NCI-H2029 (cell line): ENCODE measurements at regions not wholly inside any gene's neighbourhood (a gene's known extent, or its start where the extent isn't known, plus 50 kb on each side); places are given as distances from the start of the nearest gene placed in this dataset.
"Not testable (repeated sequence)": the region's sequence is repeated elsewhere in the genome, so short reads cannot be mapped to it uniquely, and the experiment has no call there.

ENCODE experiments used
- DNase-seq: peaks from one replicate; lab custom pipeline; 2025; lab: John Stamatoyannopoulos, UW

DNA sequence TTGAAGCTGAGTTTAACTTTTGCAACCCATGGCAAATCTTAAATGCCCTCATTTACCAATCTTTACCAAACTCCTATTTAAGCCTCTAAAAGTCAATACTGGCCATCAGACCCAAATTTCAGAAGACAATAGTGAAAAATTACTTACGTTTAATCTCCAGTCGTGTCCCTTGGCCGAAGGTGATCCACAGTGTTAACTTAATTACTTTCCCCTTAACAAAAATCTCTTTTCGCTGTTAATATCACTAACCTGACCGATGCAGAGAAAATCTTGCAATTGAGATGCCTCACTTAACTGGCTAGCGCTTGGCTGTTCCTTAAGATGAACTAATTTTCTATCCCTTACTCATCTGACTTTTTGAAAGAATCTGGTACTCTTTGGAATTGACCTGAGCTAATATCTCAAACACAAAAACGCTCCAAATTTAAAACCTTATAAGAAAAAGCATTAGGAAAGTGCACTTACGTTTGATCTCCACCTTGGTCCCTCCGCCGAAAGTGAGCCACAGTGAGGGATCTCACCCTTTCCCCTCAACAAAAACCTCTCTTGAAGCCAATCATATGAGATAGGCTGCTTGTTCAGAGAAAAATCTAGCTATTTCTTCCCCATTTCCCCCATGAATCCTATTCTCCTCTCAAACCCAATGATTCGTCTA, 169.1 kb downstream of the RPIA start:
- DNase-seq: no peak

GRCh38 chr2:88865801-88866371, 174.4 kb downstream of the RPIA start:
- no peak for DNase-seq

DNA sequence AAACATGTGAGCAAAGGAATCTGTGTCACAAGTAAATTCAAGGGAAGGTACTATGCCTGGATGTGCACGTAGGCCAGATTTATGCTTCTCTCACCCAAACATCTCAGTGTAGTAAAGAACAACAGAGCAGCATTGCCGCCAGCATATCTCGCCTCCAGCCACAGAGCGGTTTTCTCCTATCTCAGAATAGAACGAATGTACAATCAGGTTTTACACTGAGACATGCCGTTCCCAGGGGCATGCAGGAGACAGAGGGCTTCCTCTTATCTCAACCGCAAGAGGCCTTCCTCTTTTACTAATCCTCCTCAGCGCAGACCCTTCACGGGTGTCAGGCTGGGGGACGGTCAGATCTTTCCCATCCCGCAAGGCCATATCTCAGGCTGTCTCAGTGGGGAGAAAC, 175.3 kb downstream of the RPIA start:
- no peak for DNase-seq

- no peak for DNase-seq
Measured at GRCh38 chr2:88868861-88869260, 177.4 kb downstream of the RPIA start.

DNA sequence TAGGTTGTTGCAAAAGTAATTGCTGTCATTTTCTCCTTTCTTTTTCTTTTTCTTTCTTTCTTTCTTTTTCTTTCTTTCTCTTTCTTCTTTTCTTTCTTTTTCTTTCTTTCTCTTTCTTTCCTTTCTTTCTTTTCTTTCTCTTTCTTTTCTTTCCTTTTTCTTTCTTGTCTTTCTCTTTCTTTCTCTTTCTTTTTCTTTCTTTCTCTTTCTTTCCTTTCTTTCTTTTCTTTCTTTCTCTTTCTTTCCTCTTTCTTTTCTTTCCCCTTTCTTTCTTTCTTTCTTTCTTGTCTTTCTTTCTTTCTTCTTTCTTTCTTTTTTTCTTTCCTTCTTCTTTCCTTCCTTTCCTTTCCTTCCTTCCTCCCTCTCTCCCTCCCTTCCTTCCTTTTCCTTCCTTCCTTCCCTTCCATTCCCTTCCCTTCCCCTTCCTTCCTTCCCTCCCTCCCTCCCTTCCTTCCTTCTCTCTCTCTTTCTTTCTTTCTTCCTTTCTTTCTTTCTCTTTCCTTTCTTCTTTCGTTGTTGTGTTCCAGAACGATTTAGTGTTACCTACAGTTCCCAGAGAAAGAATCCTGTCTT, 178.9 kb downstream of the RPIA start:
- no peak for DNase-seq

- no peak for DNase-seq
Measured at GRCh38 chr2:88871336-88871735, 179.9 kb downstream of the RPIA start.

- no peak for DNase-seq
Measured at GRCh38 chr2:88873620-88874019, 182.1 kb downstream of the RPIA start.

DNA sequence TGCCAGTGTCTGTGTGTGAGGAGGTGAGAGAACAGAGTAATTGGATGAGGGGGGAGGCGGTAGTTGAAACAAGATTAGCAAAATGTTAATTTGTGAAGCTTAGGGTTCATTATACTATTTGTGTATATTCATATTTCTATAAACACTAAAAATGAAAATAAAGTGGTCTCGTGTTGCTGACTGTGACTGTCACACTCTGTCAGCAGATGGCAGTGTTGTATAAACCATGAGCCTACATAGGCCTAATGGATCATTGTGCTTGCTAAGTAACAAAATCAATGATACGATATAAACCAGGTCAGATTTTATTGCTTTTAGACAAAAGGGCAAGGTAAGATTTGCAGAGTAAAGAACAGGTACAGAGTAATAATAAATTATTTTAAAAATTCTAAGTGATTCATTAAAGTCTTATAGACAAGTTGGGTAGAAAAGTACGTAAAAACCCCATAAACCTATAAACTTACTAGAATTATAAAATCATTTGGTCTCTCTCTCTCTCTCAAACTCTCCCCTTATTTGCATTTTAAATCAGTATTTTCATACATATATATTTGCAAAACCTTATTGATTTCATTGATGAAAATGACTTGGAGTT, 182.7 kb downstream of the RPIA start:
- DNase-seq: peak; percentile 56

DNA sequence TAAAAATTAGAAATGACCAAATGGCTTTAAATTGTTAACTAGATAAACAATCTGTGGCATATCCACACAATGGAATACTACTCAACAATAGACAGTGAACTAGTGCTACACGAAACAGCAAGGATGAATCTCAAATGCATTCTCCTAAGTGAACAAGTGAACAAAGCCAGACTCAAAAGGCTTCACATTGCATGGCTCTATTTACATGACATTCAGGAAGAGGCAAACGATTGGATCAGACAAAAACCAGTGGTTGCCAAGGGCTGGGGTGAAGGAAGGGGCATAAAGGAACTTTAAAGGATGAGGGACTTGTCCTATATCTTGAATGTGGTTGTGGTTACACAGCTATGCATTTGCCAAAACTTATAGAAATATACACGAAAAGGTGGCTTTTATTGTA, 184.3 kb downstream of the RPIA start:
- no peak for DNase-seq

- peak; percentile 13 for DNase-seq
Measured at GRCh38 chr2:88880441-88880953, 189.0 kb downstream of the RPIA start.

- no peak for DNase-seq
Measured at GRCh38 chr2:88885275-88885674, 193.8 kb downstream of the RPIA start.

DNA sequence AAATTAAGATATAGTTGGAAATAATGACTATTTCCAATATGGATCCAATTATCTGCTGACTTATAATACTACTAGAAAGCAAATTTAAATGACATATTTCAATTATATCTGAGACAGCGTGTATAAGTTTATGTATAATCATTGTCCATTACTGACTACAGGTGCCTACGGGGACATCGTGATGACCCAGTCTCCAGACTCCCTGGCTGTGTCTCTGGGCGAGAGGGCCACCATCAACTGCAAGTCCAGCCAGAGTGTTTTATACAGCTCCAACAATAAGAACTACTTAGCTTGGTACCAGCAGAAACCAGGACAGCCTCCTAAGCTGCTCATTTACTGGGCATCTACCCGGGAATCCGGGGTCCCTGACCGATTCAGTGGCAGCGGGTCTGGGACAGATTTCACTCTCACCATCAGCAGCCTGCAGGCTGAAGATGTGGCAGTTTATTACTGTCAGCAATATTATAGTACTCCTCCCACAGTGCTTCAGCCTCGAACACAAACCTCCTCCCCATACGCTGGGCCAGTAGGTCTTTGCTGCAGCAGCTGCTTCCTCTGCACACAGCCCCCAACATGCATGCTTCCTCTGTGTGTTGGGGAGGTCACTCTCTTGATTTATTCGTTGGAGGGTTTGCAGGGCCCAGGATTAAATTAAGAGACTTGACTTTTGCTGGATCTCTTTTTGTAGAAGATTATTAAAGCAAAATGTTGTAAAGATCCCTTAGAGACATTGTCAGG, 194.4 kb downstream of the RPIA start:
- DNase-seq: no peak

GRCh38 chr2:88887466-88887865, 196.0 kb downstream of the RPIA start:
- not testable (repeated sequence) for DNase-seq

DNA sequence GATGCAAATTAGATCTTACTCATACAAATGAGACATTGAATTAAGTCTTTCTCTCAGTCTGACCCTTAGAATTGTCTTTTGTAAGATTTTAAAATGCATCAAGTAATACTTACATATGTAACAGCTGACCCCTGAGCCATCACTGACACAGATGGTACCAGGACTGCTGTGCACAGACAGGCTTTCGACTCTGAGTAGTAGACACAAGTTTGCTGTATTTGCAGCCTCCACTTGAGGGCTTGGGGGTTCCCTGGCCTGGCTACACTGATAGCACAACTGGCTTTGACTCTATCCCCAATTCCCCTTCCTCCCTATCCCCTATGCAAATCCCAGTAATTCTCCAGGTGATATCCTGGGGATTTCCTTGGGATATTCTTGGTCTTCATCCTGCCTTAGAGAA, 200.7 kb downstream of the RPIA start:
- DNase-seq: no peak

GRCh38 chr2:88892788-88893187, 201.3 kb downstream of the RPIA start:
- no peak for DNase-seq

DNA sequence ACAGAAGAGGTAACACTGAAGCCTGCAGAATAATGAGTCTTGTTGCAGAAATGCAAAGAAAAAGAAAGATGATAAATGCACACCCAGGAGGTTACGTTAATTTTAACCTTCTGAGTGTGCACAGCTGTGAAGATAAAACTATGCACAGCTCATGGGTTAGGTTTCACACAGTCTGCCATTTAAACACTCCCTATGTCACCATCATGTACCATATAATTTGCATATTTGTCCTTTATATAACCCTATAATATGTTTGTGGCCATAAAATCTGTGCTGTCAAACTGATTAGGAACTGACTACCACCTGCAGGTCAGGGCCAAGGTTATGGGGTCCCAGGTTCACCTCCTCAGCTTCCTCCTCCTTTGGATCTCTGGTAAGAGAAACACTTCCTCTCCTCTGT, 205.5 kb downstream of the RPIA start:
- no peak for DNase-seq

DNA sequence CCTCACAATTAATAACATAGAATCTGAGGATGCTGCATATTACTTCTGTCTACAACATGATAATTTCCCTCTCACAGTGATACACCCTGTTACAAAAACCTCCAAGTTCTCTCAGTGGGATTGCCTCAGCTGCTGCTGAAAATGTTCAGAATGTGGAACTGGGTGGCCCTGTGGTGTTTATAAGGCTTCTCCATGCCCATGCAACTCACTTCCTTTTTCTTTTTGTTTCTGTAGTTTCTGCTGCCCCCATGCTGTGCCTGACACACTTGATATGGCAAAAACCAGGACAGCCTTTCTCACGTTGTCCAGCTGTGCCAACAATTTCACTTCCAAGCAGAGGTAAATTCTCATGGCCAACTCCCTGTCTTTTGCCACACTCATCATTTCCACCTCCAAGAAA, 206.2 kb downstream of the RPIA start:
- no peak for DNase-seq

DNA sequence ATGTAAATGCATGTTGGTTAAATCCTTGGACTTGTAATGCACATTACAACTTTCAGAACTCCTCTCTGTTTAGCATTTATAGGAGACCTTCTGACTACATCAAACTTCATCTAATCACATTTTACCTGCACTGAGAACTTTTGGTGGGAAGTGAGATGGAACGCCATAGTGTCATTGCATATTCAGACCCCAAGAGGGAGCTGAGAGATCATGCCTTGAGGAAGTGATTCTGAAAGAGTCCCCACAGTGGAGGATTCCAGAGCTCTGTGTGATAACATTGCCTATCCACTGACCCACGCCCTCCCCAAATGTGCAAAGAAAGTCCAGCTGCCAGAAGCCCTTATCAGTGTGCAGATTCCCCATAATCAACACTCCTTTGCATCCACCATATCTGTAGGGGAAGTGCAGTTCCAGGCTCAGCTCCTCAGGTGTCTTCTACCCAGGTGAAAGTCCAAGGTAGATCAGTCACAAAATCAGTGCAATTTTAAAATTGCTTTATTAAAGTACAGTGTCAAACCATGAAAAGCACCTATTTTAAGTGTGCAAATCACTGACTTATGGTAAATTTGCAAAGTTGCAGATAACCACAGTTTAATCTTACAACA, 212.4 kb downstream of the RPIA start:
- DNase-seq: no peak

- DNase-seq: no peak
Measured at GRCh38 chr2:88913280-88913679, 221.8 kb downstream of the RPIA start.

DNA sequence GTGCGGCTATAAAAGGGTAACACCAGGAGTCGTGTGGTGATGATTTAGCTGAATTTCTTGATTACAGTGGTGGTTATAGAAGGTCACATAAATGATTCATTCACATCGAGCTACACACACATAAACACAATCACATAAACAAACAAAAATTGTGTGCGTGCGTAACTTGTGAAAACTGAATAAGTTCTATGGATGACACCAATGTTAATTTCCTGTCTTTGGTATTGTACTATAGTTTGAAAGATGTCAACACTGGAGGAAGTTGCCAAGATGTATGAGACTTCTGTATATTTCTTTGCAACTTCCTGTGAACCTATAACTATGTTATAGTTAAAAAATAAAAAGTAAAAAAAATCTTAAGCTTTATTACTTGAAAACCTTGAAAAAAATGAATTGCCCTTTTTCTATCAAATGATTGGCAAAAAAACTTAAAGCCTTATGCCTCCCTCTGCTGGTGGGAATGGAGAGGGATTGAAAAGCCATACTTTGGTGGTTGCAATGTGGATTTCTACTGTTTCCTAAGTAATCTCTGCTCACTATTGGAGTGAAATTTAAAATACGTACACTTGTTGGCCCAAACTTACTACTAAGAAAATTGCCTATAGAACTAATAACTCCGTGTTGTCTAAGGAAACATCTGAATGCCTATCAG, 227.7 kb downstream of the RPIA start:
- no peak for DNase-seq

GRCh38 chr2:88920399-88920798, 228.9 kb downstream of the RPIA start:
- not testable (repeated sequence) for DNase-seq

DNA sequence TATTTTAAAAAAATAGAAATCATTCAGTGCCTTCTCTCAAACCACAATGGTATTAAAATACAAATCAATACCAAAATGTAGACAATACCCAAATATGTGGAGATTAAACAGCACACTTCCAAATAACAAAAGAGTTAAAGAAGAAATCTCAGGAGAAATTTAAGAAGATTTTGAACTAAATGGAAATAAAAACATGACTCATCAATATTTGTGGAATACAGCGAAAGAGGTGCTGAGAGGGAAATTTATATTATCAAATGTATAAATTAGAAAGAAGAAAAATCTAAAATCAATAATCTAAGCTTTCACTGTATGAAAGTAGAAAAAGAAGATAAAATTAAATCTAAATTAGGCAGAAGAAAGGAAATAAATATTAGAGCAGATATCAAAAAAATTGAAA, 233.1 kb downstream of the RPIA start:
- no peak for DNase-seq
